ENCODE measurements at regions not wholly inside any gene's neighbourhood (a gene's known extent, or its start where the extent isn't known, plus 50 kb on each side); places are given as distances from the start of the nearest gene placed in this dataset.

DNA sequence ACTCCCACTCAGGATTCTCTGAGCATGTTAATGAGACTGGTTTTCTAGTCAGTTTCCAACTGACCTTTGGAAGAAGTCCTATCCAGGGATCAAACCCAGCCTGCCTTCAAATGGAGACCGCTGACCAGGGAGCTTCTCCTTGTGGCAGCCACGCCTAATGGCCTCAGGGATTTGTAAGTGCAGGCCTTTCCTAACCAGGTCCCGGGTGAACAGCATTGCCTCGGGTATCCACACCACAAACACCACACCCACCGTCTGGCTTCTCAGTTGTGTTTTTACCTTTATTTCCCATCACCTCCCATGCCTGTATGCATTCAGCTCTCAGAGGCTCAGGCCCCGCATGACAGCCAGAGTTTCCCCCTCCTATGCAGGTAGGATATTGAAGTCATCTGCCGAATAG is 406.3 kb upstream of the HS6ST1 start:
- H3K27me3 ChIP-seq, result no peaks in the 10 kb centered on the region
- 90 to 93% (median 90%) methylated on average over 7 of the region's 7 CpGs for WGBS, 3 donors
- H3K27ac ChIP-seq, result no peak overlapping the region
- H3K4me3 ChIP-seq, result no peak overlapping the region
- no peaks in the 10 kb centered on the region for H3K36me3 ChIP-seq
- intact Hi-C loops (cut with DNase I), result no loop called here
- no peaks in the 10 kb centered on the region for H3K4me1 ChIP-seq (ENCODE audit: insufficient read depth)
- no peak for DNase-seq
- TF ChIP-seq, protein P1, sequence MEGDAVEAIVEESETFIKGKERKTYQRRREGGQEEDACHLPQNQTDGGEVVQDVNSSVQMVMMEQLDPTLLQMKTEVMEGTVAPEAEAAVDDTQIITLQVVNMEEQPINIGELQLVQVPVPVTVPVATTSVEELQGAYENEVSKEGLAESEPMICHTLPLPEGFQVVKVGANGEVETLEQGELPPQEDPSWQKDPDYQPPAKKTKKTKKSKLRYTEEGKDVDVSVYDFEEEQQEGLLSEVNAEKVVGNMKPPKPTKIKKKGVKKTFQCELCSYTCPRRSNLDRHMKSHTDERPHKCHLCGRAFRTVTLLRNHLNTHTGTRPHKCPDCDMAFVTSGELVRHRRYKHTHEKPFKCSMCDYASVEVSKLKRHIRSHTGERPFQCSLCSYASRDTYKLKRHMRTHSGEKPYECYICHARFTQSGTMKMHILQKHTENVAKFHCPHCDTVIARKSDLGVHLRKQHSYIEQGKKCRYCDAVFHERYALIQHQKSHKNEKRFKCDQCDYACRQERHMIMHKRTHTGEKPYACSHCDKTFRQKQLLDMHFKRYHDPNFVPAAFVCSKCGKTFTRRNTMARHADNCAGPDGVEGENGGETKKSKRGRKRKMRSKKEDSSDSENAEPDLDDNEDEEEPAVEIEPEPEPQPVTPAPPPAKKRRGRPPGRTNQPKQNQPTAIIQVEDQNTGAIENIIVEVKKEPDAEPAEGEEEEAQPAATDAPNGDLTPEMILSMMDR (IDR thresholded peaks at IDR 0.05), result no peak
- TF ChIP-seq POLR2A (IDR thresholded peaks at IDR 0.05) (no peak), EP300 (IDR thresholded peaks at IDR 0.05) (no peak)
- no peaks in the 10 kb centered on the region for H3K9me3 ChIP-seq

DNA sequence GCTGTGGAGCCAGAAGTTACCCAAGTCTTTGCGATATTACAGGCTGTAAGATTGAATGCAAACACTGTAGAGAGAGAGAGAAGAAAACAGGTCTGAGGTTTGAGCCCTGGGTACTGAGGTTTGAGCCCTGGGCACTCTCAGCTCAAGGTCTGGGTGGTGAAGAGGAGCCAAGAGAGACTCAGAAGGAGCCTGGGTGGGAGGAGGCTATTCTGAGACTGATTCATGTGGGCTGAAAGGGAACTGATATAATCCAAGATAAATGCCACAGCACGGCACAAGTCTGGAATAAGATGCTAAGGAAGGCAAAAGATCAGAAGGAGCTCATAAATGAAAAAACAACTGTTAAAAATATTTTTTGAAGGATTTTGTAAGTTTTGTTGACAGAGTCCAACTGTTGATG is 407.6 kb upstream of the HS6ST1 start:
- 65 to 67% (median 67%) methylated on average over 2 of the region's 2 CpGs for WGBS, 3 donors
- TF ChIP-seq EP300 (IDR thresholded peaks at IDR 0.05) (no peak), POLR2A (IDR thresholded peaks at IDR 0.05) (no peak)
- Histone ChIP-seq H3K27me3 (no peaks in the 10 kb centered on the region), H3K27ac (no peak overlapping the region), H3K4me3 (no peak overlapping the region), H3K9me3 (no peaks in the 10 kb centered on the region), H3K4me1 (ENCODE audit: insufficient read depth) (no peaks in the 10 kb centered on the region), H3K36me3 (no peaks in the 10 kb centered on the region)
- intact Hi-C loops (cut with DNase I), result no loop called here
- no peak for DNase-seq

DNA sequence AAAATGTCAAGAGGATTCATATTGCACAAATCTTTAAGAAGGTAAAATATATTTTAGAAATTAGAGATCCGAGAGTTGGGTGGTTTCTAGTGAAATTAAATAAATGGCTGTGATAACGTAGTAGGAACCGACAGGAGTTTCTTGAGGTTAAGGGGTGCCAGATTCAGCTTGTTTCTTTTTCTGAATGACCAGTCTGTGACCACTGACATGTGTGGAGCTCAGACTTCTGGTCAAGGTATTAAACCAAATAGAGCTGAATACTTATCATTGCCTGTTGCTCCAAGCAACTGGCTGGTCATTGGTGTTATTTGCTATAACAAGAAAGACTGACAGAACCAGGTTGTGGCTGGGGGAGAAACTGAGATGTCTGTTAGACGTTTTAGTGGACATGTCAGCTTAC is 408.2 kb upstream of the HS6ST1 start:
- H3K4me1 ChIP-seq (ENCODE audit: insufficient read depth), result no peaks in the 10 kb centered on the region
- no peak overlapping the region for H3K4me3 ChIP-seq
- TF ChIP-seq, protein P1 (IDR thresholded peaks at IDR 0.05), result no peak
- TF ChIP-seq POLR2A (IDR thresholded peaks at IDR 0.05) (no peak), EP300 (IDR thresholded peaks at IDR 0.05) (no peak)
- H3K27me3 ChIP-seq, result no peaks in the 10 kb centered on the region
- H3K9me3 ChIP-seq, result no peaks in the 10 kb centered on the region
- intact Hi-C loops (cut with DNase I), result no loop called here
- H3K27ac ChIP-seq, result no peak overlapping the region
- WGBS, 3 donors, result 88 to 92% (median 91%) methylated on average over 4 of the region's 4 CpGs
- DNase-seq, result no peak
- H3K36me3 ChIP-seq, result no peaks in the 10 kb centered on the region

DNA sequence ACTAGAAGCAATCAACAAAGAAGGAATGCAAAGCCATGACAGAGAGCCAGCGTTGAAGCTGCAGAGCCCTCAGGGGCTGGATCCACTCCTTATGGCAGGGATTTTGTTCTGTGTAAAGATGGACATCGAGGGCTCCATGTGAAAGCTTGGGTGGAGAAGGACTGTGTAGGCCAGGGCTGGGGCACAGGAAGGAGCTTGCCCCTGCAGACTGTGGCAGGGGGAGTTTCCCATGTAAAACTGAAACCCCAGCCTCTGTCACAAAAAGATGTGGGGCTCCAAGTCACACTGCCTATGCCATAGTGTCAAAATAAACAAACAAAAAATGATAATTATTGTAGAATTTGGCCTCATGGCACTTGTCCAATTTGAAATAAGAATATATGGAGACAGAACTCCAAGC is 408.7 kb upstream of the HS6ST1 start:
- no peaks in the 10 kb centered on the region for H3K4me1 ChIP-seq (ENCODE audit: insufficient read depth)
- H3K36me3 ChIP-seq, result no peaks in the 10 kb centered on the region
- TF ChIP-seq POLR2A (IDR thresholded peaks at IDR 0.05), result no peak
- no peak for TF ChIP-seq EP300 (IDR thresholded peaks at IDR 0.05)
- TF ChIP-seq, protein P1 (IDR thresholded peaks at IDR 0.05), result no peak
- WGBS, 3 donors, result 86 to 89% (median 88%) methylated on average over 2 of the region's 2 CpGs
- no peak for DNase-seq
- no peaks in the 10 kb centered on the region for H3K9me3 ChIP-seq
- no peaks in the 10 kb centered on the region for H3K27me3 ChIP-seq
- H3K27ac ChIP-seq, result no peak overlapping the region
- no peak overlapping the region for H3K4me3 ChIP-seq
- intact Hi-C loops (cut with DNase I), result no loop called here

DNA sequence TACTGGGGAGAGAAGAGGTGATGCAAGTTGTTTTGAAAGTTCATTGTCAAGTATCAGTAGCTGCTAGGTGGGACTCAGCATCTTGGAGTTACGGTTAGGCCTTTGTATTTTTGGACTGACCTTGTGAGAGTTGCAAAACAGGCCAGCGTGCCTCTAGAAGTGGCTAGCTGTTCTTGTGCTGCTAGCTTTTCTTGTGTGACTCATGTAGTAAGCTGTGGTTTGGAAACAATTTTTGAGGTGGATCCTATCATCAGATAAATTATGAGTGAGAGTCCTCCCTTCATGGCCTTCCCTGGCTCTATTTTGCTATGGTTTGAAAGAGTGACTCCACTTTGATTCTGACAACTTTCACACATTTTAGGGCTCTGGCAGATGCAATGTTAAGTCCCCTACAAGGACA is 409.2 kb upstream of the HS6ST1 start:
- 23 to 50% (median 25%) methylated on average over 2 of the region's 2 CpGs for WGBS, 3 donors
- peak in 1 of 5 donors; percentile 58 for DNase-seq
- H3K27me3 ChIP-seq, result no peaks in the 10 kb centered on the region
- H3K4me3 ChIP-seq, result no peak overlapping the region
- H3K9me3 ChIP-seq, result no peaks in the 10 kb centered on the region
- intact Hi-C loops (cut with DNase I), result no loop called here
- no peak overlapping the region for H3K27ac ChIP-seq
- H3K4me1 ChIP-seq (ENCODE audit: insufficient read depth), result no peaks in the 10 kb centered on the region
- TF ChIP-seq POLR2A (IDR thresholded peaks at IDR 0.05) (no peak), EP300 (IDR thresholded peaks at IDR 0.05) (no peak)
- TF ChIP-seq, protein P1 (IDR thresholded peaks at IDR 0.05), result no peak
- H3K36me3 ChIP-seq, result no peaks in the 10 kb centered on the region

Measured in ovary (tissue), 7 donors.